ENCODE measurements at regions not wholly inside any gene's neighbourhood (a gene's known extent, or its start where the extent isn't known, plus 50 kb on each side); places are given as distances from the start of the nearest gene placed in this dataset.

- H3K9me3 Mint-ChIP-seq (ENCODE audit: insufficient read depth), result peaks cover 3% of the 10 kb centered on the region
Measured at GRCh38 chr3:178291574-178292370, 244.5 kb upstream of the KCNMB2 start.

More at GRCh38 chr3:178291574-178292370, 244.5 kb upstream of the KCNMB2 start:
- Mint-ChIP-seq H3K4me1 (no peaks in the 10 kb centered on the region), H3K4me3 (no peak overlapping the region), H3K27ac (no peak overlapping the region), H3K27me3 (peaks cover 7% of the 10 kb centered on the region)
- H3K27me3 ChIP-seq (replicated peaks in 1 of 4; ENCODE audit: control extremely low read depth in 1 of 4, control insufficient read depth in 3 of 4, insufficient read depth in 4 of 4, low read length in 3 of 4), result no peaks in the 10 kb centered on the region
- no peak for ATAC-seq (ENCODE audit: low read depth)
- no peaks in the 10 kb centered on the region for H3K79me2 ChIP-seq (ENCODE audit: control insufficient read depth, insufficient read depth, low read length)
- TF ChIP-seq CTCF (IDR thresholded peaks at IDR 0.05) (no peak), EZH2 (IDR thresholded peaks at IDR 0.05; ENCODE audit: borderline replicate concordance, insufficient read depth, low read depth, low read length, poor library complexity, severe bottlenecking) (no peak)
- H3K27ac ChIP-seq (ENCODE audit: low read length in 2 of 2), result no peak overlapping the region
- DNase-seq, result no peak
- ChIA-PET POLR2A (no interaction called here), CTCF (no interaction called here)
- no peak overlapping the region for H3K4me3 ChIP-seq (ENCODE audit: control extremely low read depth in 1 of 5, extremely low read depth in 1 of 5, insufficient read depth in 1 of 5, low read depth in 2 of 5, low read length in 4 of 5)
- peaks cover 0 to 2% (median 0%) of the 10 kb centered on the region in 3 donors for H3K9me3 ChIP-seq (ENCODE audit: control extremely low read depth in 1 of 3, control insufficient read depth in 2 of 3, insufficient read depth in 1 of 3, low read length in 2 of 3)
- H2AFZ ChIP-seq (ENCODE audit: insufficient read depth, low read depth, low read length, poor library complexity, severe bottlenecking), result no peak overlapping the region
- no CpG with 5 or more reads among the region's 7 CpGs for WGBS (ENCODE audit: insufficient coverage)
- H3K36me3 ChIP-seq (replicated peaks in 1 of 2; ENCODE audit: control extremely low read depth in 1 of 2, control insufficient read depth in 1 of 2, extremely low read depth in 1 of 2, insufficient read depth in 2 of 2, low read length in 1 of 2), result no peaks in the 10 kb centered on the region
- H4K20me1 ChIP-seq (ENCODE audit: control insufficient read depth, insufficient read depth, low read length, poor library complexity, severe bottlenecking), result no peaks in the 10 kb centered on the region
- H3K4me2 ChIP-seq (replicated peaks; ENCODE audit: low read depth, low read length, poor library complexity, severe bottlenecking), result no peak overlapping the region
- intact Hi-C loops (cut with micrococcal nuclease), result no loop called here
- H3K4me1 ChIP-seq (ENCODE audit: control insufficient read depth in 2 of 2, insufficient read depth in 2 of 2, low read length in 2 of 2), result no peaks in the 10 kb centered on the region
- H3K9ac ChIP-seq (ENCODE audit: low read length), result no peak overlapping the region
